ENCODE measurements at regions not wholly inside any gene's neighbourhood (a gene's known extent, or its start where the extent isn't known, plus 50 kb on each side); places are given as distances from the start of the nearest gene placed in this dataset.

DNA sequence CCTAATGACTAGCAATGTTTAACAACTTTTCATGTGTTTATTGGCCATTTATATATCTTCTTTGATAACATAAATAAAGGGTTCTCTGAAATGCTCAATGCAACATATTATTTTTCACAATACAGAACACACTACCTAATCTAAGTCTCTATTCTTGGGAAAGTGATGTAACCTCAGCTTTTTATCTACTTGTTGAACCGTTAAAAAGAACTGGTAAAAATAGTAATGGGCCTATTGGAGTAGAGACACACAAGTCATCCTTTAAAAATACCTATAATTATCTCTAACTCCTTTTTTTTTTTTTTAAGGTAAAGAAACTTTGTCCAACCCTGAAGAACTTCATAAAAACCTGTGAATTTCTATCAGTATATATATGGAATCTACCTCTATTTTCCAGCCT is 1067.7 kb upstream of the CELF4 start:
- Histone ChIP-seq H3K27ac (ENCODE audit: low read depth in 2 of 2, low read length in 1 of 2) (no peak overlapping the region), H3K4me3 (ENCODE audit: low read depth in 1 of 2, low read length in 2 of 2) (no peak overlapping the region), H3K9me3 (ENCODE audit: control insufficient read depth in 2 of 2, insufficient read depth in 1 of 2, low read depth in 1 of 2, low read length in 1 of 2) (no peaks in the 10 kb centered on the region), H3K27me3 (ENCODE audit: control insufficient read depth in 1 of 2, insufficient read depth in 2 of 2, low read length in 2 of 2) (no peaks in the 10 kb centered on the region), H3K4me1 (ENCODE audit: control insufficient read depth in 2 of 2, insufficient read depth in 2 of 2, low read length in 1 of 2) (no peaks in the 10 kb centered on the region), H3K36me3 (ENCODE audit: control insufficient read depth in 2 of 2, insufficient read depth in 2 of 2, low read length in 1 of 2) (no peaks in the 10 kb centered on the region)
- WGBS, 2 donors: 76 to 88% methylated on average over 1 of the region's 1 CpG

DNA sequence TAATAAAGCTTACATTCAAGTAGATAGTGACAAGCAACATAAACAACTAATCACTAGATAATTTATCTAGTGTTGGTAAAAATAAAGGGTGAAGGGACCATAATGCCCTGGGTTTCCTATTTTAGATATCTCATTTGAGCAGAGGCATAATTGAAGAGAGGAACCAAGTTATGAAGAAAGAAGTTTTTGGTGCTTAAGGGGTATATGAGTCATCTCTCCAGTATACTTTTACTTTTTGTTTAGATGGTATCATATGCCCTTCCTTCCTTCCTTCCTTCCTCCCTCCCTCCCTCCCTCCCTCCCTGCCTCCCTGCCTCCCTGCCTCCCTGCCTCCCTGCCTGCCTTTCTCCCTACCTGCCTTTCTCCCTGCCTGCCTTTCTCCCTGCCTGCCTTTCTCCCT is 1053.5 kb upstream of the CELF4 start:
- Histone ChIP-seq H3K36me3 (ENCODE audit: control insufficient read depth in 2 of 2, insufficient read depth in 2 of 2, low read length in 1 of 2) (no peaks in the 10 kb centered on the region), H3K4me1 (ENCODE audit: control insufficient read depth in 2 of 2, insufficient read depth in 2 of 2, low read length in 1 of 2) (no peaks in the 10 kb centered on the region), H3K9me3 (ENCODE audit: control insufficient read depth in 2 of 2, insufficient read depth in 1 of 2, low read depth in 1 of 2, low read length in 1 of 2) (no peaks in the 10 kb centered on the region), H3K4me3 (ENCODE audit: low read depth in 1 of 2, low read length in 2 of 2) (no peak overlapping the region), H3K27me3 (ENCODE audit: control insufficient read depth in 1 of 2, insufficient read depth in 2 of 2, low read length in 2 of 2) (no peaks in the 10 kb centered on the region), H3K27ac (ENCODE audit: low read depth in 2 of 2, low read length in 1 of 2) (no peak overlapping the region)

DNA sequence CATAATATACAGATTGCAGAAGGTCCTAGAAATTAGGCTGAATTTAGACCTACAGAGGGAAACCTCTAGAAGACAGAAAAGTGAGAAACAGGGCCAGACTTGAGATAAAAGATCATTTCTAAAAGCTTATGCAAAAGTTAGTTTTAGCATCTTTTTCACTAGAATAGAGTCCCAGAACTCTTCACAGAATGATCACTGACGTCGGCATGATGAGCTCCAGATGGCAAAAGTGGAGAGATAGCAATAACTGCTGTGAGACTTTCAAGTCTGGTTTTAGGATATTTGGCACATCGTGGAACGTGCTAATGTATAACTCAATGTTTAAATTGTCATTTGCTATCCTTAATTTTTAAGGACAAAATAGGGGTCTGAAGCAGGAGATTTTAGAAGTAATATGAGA is 1050.7 kb upstream of the CELF4 start:
- Histone ChIP-seq H3K36me3 (ENCODE audit: control insufficient read depth in 2 of 2, insufficient read depth in 2 of 2, low read length in 1 of 2) (no peaks in the 10 kb centered on the region), H3K27me3 (ENCODE audit: control insufficient read depth in 1 of 2, insufficient read depth in 2 of 2, low read length in 2 of 2) (no peaks in the 10 kb centered on the region), H3K9me3 (ENCODE audit: control insufficient read depth in 2 of 2, insufficient read depth in 1 of 2, low read depth in 1 of 2, low read length in 1 of 2) (no peaks in the 10 kb centered on the region), H3K27ac (ENCODE audit: low read depth in 2 of 2, low read length in 1 of 2) (no peak overlapping the region), H3K4me1 (ENCODE audit: control insufficient read depth in 2 of 2, insufficient read depth in 2 of 2, low read length in 1 of 2) (no peaks in the 10 kb centered on the region), H3K4me3 (ENCODE audit: low read depth in 1 of 2, low read length in 2 of 2) (no peak overlapping the region)
- 76 to 78% methylated on average over 4 of the region's 4 CpGs for WGBS, 2 donors

DNA sequence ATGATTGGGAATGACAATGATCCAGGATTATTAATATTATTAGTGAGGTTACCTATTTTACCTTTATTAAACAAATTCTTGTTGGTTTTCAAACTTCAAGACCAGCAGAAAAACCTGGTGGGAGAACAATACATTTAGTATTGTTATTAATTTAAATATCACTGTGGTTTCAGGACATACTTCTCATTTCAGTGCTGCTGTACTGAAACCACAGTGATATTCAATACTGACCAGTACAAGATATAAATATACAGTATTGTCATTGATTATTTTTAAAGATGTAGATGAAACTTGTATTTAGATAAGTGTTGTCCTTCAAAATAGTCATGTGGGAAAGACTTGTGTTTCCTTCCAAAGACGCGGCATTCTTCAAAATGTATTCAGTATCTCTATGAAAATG is 1047.3 kb upstream of the CELF4 start:
- Histone ChIP-seq H3K4me3 (ENCODE audit: low read depth in 1 of 2, low read length in 2 of 2) (no peak overlapping the region), H3K9me3 (ENCODE audit: control insufficient read depth in 2 of 2, insufficient read depth in 1 of 2, low read depth in 1 of 2, low read length in 1 of 2) (no peaks in the 10 kb centered on the region), H3K27me3 (ENCODE audit: control insufficient read depth in 1 of 2, insufficient read depth in 2 of 2, low read length in 2 of 2) (no peaks in the 10 kb centered on the region), H3K4me1 (ENCODE audit: control insufficient read depth in 2 of 2, insufficient read depth in 2 of 2, low read length in 1 of 2) (no peaks in the 10 kb centered on the region), H3K36me3 (ENCODE audit: control insufficient read depth in 2 of 2, insufficient read depth in 2 of 2, low read length in 1 of 2) (no peaks in the 10 kb centered on the region), H3K27ac (ENCODE audit: low read depth in 2 of 2, low read length in 1 of 2) (no peak overlapping the region)
- WGBS, 2 donors: 97 to 100% methylated on average over 2 of the region's 2 CpGs

DNA sequence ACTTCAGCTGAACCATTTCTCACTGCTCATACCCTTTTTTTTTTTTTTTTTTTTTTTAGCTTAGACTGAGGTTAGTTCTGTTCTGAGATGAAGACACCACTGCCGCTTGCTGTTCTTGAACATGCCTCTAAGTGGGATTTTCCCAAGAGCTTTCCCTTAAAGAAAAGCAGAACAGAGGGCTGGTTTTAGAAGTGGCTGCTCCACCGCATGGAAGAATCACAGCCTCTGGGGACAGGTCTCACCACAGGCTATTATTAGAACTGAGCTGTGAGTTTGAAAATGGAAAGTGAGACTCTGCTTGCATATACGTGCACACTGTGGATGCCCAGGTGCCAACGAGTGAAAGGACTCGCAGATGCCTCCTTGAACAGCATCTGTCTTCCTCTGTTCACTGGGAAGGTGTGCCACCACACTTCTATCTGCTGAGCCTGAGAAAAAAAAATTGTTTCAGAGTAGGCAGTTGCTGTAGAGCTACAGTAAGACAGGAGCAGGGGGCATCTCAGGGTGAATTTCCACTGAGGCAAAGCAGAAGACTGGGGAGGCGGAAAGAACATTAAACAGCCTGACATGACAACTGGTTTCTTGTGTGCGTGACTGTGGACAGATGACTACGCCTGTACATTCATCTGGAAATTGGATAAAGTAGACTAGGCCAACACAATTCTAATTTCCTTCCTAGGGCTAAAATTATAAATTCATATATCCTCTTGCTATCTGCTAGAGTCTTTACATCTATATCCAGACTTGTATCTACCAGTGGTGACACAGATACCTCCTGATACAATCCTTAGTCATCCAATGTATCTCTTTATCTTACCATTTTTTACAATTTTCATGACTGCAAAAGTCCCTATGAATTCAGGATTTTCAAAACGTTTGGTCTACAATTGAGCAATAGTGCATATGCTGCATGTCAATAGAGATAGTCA is 1045.7 kb upstream of the CELF4 start:
- no peaks in the 10 kb centered on the region for H3K27me3 ChIP-seq (ENCODE audit: control insufficient read depth in 1 of 2, insufficient read depth in 2 of 2, low read length in 2 of 2)
- H3K4me1 ChIP-seq (ENCODE audit: control insufficient read depth in 2 of 2, insufficient read depth in 2 of 2, low read length in 1 of 2): no peaks in the 10 kb centered on the region
- H3K36me3 ChIP-seq (ENCODE audit: control insufficient read depth in 2 of 2, insufficient read depth in 2 of 2, low read length in 1 of 2): no peaks in the 10 kb centered on the region
- WGBS, 2 donors: 76% methylated on average over 9 of the region's 9 CpGs
- no peak overlapping the region for H3K4me3 ChIP-seq (ENCODE audit: low read depth in 1 of 2, low read length in 2 of 2)
- H3K27ac ChIP-seq (ENCODE audit: low read depth in 2 of 2, low read length in 1 of 2): no peak overlapping the region
- no peaks in the 10 kb centered on the region for H3K9me3 ChIP-seq (ENCODE audit: control insufficient read depth in 2 of 2, insufficient read depth in 1 of 2, low read depth in 1 of 2, low read length in 1 of 2)

DNA sequence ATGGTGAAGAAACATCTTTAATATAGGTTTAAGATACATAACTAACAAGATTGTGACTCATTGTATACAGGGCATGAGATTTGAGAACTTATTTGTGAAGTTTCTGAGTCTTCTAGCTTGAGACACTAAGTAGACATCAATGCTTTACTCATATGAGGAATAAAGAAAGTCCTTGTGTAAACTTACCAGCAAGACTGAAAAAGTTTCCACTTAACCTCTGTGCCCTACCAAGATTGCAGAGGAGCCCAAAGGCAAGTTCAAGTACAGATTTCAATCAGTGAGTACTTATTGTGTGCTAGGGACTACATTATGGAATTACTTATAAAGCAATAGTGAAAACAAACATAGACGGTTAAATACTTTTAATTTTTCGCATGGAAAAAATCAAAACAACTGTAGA is 1041.2 kb upstream of the CELF4 start:
- no peaks in the 10 kb centered on the region for H3K36me3 ChIP-seq (ENCODE audit: control insufficient read depth in 2 of 2, insufficient read depth in 2 of 2, low read length in 1 of 2)
- no peak overlapping the region for H3K4me3 ChIP-seq (ENCODE audit: low read depth in 1 of 2, low read length in 2 of 2)
- 74 to 86% methylated on average over 2 of the region's 2 CpGs for WGBS, 2 donors
- no peaks in the 10 kb centered on the region for H3K4me1 ChIP-seq (ENCODE audit: control insufficient read depth in 2 of 2, insufficient read depth in 2 of 2, low read length in 1 of 2)
- no peaks in the 10 kb centered on the region for H3K9me3 ChIP-seq (ENCODE audit: control insufficient read depth in 2 of 2, insufficient read depth in 1 of 2, low read depth in 1 of 2, low read length in 1 of 2)
- no peak overlapping the region for H3K27ac ChIP-seq (ENCODE audit: low read depth in 2 of 2, low read length in 1 of 2)
- no peaks in the 10 kb centered on the region for H3K27me3 ChIP-seq (ENCODE audit: control insufficient read depth in 1 of 2, insufficient read depth in 2 of 2, low read length in 2 of 2)

DNA sequence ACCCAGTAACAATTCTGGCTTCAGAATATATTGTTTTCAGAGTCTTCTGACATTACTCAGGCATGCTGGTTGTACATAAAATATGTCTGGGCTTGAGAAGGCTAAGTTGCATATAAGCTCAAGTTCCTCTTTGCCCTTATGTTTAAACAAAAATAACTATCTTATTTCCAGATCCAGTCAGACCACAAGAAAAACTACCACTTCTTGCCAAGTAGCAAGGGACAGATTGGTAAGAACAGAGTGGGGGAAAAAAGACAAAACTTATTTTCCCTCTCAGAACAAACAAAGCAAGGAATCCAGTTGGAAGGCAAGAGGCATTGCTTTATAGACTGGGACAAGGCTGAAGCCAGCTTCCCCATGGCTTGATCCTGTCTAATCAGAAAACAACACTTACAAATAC is 1036.7 kb upstream of the CELF4 start:
- no peak overlapping the region for H3K4me3 ChIP-seq (ENCODE audit: low read depth in 1 of 2, low read length in 2 of 2)

DNA sequence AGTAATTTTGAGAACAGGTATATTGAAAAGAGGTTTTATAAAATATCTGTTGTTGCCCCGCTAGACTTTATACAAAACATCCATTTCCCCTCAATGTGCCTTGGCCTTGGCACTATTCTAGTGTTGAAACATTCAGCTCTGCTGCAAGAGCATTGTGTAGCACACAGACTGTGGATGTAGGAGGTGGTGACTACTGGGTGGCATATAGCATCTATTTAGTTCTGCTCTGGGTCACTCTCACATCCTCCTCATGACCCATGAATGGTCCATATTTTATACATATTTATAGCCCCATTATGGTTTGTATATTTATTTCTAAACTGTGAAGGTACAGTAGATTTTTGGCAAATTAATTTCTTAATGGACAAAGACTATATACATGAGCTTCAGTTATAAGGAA is 1022.0 kb upstream of the CELF4 start:
- Histone ChIP-seq H3K4me3 (ENCODE audit: low read depth in 1 of 2, low read length in 2 of 2) (no peak overlapping the region), H3K36me3 (ENCODE audit: control insufficient read depth in 2 of 2, insufficient read depth in 2 of 2, low read length in 1 of 2) (no peaks in the 10 kb centered on the region), H3K4me1 (ENCODE audit: control insufficient read depth in 2 of 2, insufficient read depth in 2 of 2, low read length in 1 of 2) (no peaks in the 10 kb centered on the region), H3K27me3 (ENCODE audit: control insufficient read depth in 1 of 2, insufficient read depth in 2 of 2, low read length in 2 of 2) (no peaks in the 10 kb centered on the region), H3K9me3 (ENCODE audit: control insufficient read depth in 2 of 2, insufficient read depth in 1 of 2, low read depth in 1 of 2, low read length in 1 of 2) (no peaks in the 10 kb centered on the region), H3K27ac (ENCODE audit: low read depth in 2 of 2, low read length in 1 of 2) (no peak overlapping the region)
- 83 to 89% methylated on average over 1 of the region's 1 CpG for WGBS, 2 donors

More for the DNA sequence above, 1036.7 kb upstream of the CELF4 start:
- Histone ChIP-seq H3K4me1 (ENCODE audit: control insufficient read depth in 2 of 2, insufficient read depth in 2 of 2, low read length in 1 of 2) (no peaks in the 10 kb centered on the region), H3K36me3 (ENCODE audit: control insufficient read depth in 2 of 2, insufficient read depth in 2 of 2, low read length in 1 of 2) (no peaks in the 10 kb centered on the region), H3K9me3 (ENCODE audit: control insufficient read depth in 2 of 2, insufficient read depth in 1 of 2, low read depth in 1 of 2, low read length in 1 of 2) (no peaks in the 10 kb centered on the region), H3K27me3 (ENCODE audit: control insufficient read depth in 1 of 2, insufficient read depth in 2 of 2, low read length in 2 of 2) (no peaks in the 10 kb centered on the region), H3K27ac (ENCODE audit: low read depth in 2 of 2, low read length in 1 of 2) (no peak overlapping the region)

DNA sequence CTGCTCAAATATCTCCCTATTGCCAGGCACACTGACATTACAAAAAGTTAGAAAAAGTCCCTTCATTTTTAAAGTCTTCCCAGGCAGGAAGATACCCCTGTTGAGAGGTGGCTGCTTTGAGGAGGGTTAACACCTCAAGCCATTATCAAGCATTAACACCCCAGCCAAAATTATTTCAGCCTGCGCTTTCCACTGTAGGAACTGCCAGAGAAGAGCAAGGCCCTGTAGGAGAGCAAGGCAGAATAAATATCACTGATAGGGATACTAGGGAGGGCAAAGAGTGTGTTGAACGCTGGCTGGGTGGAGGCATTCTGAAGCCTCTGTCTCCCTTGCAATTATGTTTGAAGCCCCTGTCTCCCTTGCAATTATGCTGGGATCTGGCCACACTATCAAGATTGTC is 1020.7 kb upstream of the CELF4 start:
- Histone ChIP-seq H3K27ac (ENCODE audit: low read depth in 2 of 2, low read length in 1 of 2) (no peak overlapping the region), H3K4me3 (ENCODE audit: low read depth in 1 of 2, low read length in 2 of 2) (no peak overlapping the region)
- 65 to 89% methylated on average over 2 of the region's 2 CpGs for WGBS, 2 donors

DNA sequence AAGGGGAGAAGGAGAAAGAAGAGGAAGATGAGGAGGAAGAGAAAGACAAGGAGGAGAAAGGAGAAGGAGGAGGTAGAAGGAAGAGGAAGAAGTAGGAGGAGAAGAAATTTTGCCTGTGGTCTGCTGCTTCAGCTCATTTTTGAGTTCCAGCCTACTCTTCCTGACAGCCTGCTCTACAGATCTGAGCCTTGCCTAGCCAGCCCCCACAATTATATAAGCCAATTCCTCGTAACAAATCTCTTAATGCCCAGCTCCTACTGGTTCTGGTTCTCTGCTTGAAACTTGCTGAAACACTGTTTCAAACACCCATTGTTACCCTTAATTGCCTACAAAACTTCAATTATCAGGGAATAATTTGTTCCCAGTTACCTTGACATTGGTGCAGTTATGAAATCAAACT is 1014.2 kb upstream of the CELF4 start:
- H3K27ac ChIP-seq (ENCODE audit: low read depth in 2 of 2, low read length in 1 of 2): no peak overlapping the region
- WGBS, 2 donors: 62 to 79% methylated on average over 1 of the region's 1 CpG
- H3K4me1 ChIP-seq (ENCODE audit: control insufficient read depth in 2 of 2, insufficient read depth in 2 of 2, low read length in 1 of 2): no peaks in the 10 kb centered on the region
- no peaks in the 10 kb centered on the region for H3K27me3 ChIP-seq (ENCODE audit: control insufficient read depth in 1 of 2, insufficient read depth in 2 of 2, low read length in 2 of 2)
- peaks cover 0 to 3% of the 10 kb centered on the region in 2 donors for H3K9me3 ChIP-seq (ENCODE audit: control insufficient read depth in 2 of 2, insufficient read depth in 1 of 2, low read depth in 1 of 2, low read length in 1 of 2)
- H3K4me3 ChIP-seq (ENCODE audit: low read depth in 1 of 2, low read length in 2 of 2): no peak overlapping the region
- no peaks in the 10 kb centered on the region for H3K36me3 ChIP-seq (ENCODE audit: control insufficient read depth in 2 of 2, insufficient read depth in 2 of 2, low read length in 1 of 2)

More for the DNA sequence above, 1020.7 kb upstream of the CELF4 start:
- Histone ChIP-seq H3K4me1 (ENCODE audit: control insufficient read depth in 2 of 2, insufficient read depth in 2 of 2, low read length in 1 of 2) (no peaks in the 10 kb centered on the region), H3K27me3 (ENCODE audit: control insufficient read depth in 1 of 2, insufficient read depth in 2 of 2, low read length in 2 of 2) (no peaks in the 10 kb centered on the region), H3K36me3 (ENCODE audit: control insufficient read depth in 2 of 2, insufficient read depth in 2 of 2, low read length in 1 of 2) (no peaks in the 10 kb centered on the region), H3K9me3 (ENCODE audit: control insufficient read depth in 2 of 2, insufficient read depth in 1 of 2, low read depth in 1 of 2, low read length in 1 of 2) (no peaks in the 10 kb centered on the region)

Measured in esophagus (tissue), 2 donors.